Sigmoid colon (tissue), 4 donors: ENCODE measurements at regions not wholly inside any gene's neighbourhood (a gene's known extent, or its start where the extent isn't known, plus 50 kb on each side); places are given as distances from the start of the nearest gene placed in this dataset.

Experiments used
- CTCF ChIP-seq, 4 experiments: fragments of 450-650 bp in 3 of 4; fragments of 200-600 bp in 1 of 4; IDR thresholded peaks; one replicate each; pipeline ENCODE4 v1.5.1; 2016 to 2019; ENCODE audit warnings: antibody characterized with exemption in 4 of 4, mild to moderate bottlenecking in 3 of 4, moderate library complexity in 2 of 4
- POLR2A ChIP-seq, 2 donors: fragments of 450-650 bp; IDR thresholded peaks; one replicate each; pipeline ENCODE4 v1.6.1; 2016; ENCODE audit warnings: antibody characterized with exemption in 2 of 2, mild to moderate bottlenecking in 2 of 2, moderate library complexity in 2 of 2
- POLR2AphosphoS5 ChIP-seq, 4 donors: sonication (generic); formaldehyde crosslinking; IDR thresholded peaks; one replicate each; pipeline ENCODE4 v1.6.1; 2017; ENCODE audit warnings: antibody characterized with exemption in 4 of 4

DNA sequence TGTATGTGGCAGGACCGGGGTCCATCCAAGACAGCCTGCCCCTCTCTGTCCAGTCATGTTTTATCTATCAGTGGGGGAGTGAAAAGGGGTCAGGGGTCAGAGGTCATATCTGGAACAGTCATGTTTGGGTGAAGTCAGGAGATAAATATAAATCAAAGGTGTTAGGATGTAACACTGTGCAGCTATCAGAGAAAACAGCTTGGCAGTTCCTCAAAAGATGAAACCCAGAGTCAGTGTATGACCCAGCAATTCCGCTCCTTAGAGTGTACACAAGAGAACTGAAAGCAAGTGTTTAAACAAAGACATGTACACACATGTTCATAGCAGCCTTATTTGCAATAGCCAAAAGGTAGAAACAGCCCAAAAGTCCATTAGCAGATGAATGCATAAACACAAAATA lies 361.3 kb downstream of the FOXL1 start:
- TF ChIP-seq POLR2AphosphoS5 (IDR thresholded peaks at IDR 0.05), result no peak
- TF ChIP-seq POLR2A (IDR thresholded peaks at IDR 0.05), result no peak
- TF ChIP-seq CTCF (IDR thresholded peaks at IDR 0.05), result no peak
